Astrocyte (in vitro differentiated cells and primary cell): ENCODE measurements at regions not wholly inside any gene's neighbourhood (a gene's known extent, or its start where the extent isn't known, plus 50 kb on each side); places are given as distances from the start of the nearest gene placed in this dataset.

ENCODE experiments used
- DNase-seq: peaks from one replicate; pipeline ENCODE4 v3.0.0-alpha.2; 2010; ENCODE audit warnings: low read depth
- FAIRE-seq: peaks from 2 replicates; lab custom pipeline; 2011; peaks lifted over from hg19 to GRCh38; lab: Jason Lieb, UNC
- H2AFZ ChIP-seq: 2 replicates; pipeline ENCODE4 v1.6.0; 2012; ENCODE audit warnings: low read depth, low read length, inconsistent platforms
- H3K27ac ChIP-seq: 2 replicates; pipeline ENCODE4 v1.5.1; 2011; ENCODE audit warnings: low read depth, low read length, inconsistent platforms
- H3K27me3 ChIP-seq: 2 replicates; pipeline ENCODE4 v1.6.0; 2011; ENCODE audit warnings: low read length, inconsistent platforms; ENCODE audit not compliant: insufficient read depth
- H3K36me3 ChIP-seq: 2 replicates; pipeline ENCODE4 v1.5.1; 2011; ENCODE audit warnings: low read length, inconsistent platforms; ENCODE audit not compliant: insufficient read depth
- H3K4me1 ChIP-seq: 2 replicates; pipeline ENCODE4 v1.5.1; 2011; ENCODE audit warnings: low read length, inconsistent platforms; ENCODE audit not compliant: insufficient read depth
- H3K4me2 ChIP-seq: 2 replicates; pipeline ENCODE4 v1.6.0; 2012; ENCODE audit warnings: low read length, inconsistent platforms
- H3K4me3 ChIP-seq: 2 replicates; pipeline ENCODE4 v1.5.1; 2011; ENCODE audit warnings: low read depth, mild to moderate bottlenecking, low read length, inconsistent platforms; ENCODE audit not compliant: insufficient read depth
- H3K79me2 ChIP-seq: 2 replicates; pipeline ENCODE4 v1.6.0; 2012; ENCODE audit warnings: mild to moderate bottlenecking, low read length, inconsistent platforms; ENCODE audit not compliant: insufficient read depth
- H3K9ac ChIP-seq: 2 replicates; pipeline ENCODE4 v1.6.0; 2012; ENCODE audit warnings: mild to moderate bottlenecking, low read length, inconsistent platforms
- H3K9me3 ChIP-seq: 2 replicates; pipeline ENCODE4 v1.5.1; 2012; ENCODE audit warnings: low read depth, mild to moderate bottlenecking, low read length, inconsistent platforms; ENCODE audit not compliant: insufficient read depth
- H4K20me1 ChIP-seq: 2 replicates; pipeline ENCODE4 v1.6.0; 2012; ENCODE audit warnings: low read length, inconsistent platforms; ENCODE audit not compliant: insufficient read depth
- H3K27ac Mint-ChIP-seq: one replicate; pipeline ENCODE4 v1.8.0; 2021; ENCODE audit warnings: mild to moderate bottlenecking, mixed read lengths; ENCODE audit not compliant: unreplicated experiment
- H3K27me3 Mint-ChIP-seq: one replicate; pipeline ENCODE4 v1.8.0; 2021; ENCODE audit warnings: low read depth, mixed read lengths; ENCODE audit not compliant: unreplicated experiment
- H3K36me3 Mint-ChIP-seq: one replicate; pipeline ENCODE4 v1.8.0; 2021; ENCODE audit warnings: low read depth, mixed read lengths; ENCODE audit not compliant: unreplicated experiment
- H3K4me1 Mint-ChIP-seq: one replicate; pipeline ENCODE4 v1.8.0; 2021; ENCODE audit warnings: low read depth, mixed read lengths; ENCODE audit not compliant: unreplicated experiment
- H3K4me3 Mint-ChIP-seq: one replicate; pipeline ENCODE4 v1.8.0; 2021; ENCODE audit warnings: mild to moderate bottlenecking, moderate library complexity, mixed read lengths; ENCODE audit not compliant: unreplicated experiment
- H3K9me3 Mint-ChIP-seq: one replicate; pipeline ENCODE4 v1.8.0; 2021; ENCODE audit warnings: mild to moderate bottlenecking, mixed read lengths; ENCODE audit not compliant: unreplicated experiment
- EZH2 ChIP-seq: IDR thresholded peaks from 2 replicates; pipeline ENCODE4 v1.6.1; 2012; ENCODE audit warnings: mild to moderate bottlenecking, low read length, inconsistent platforms; ENCODE audit not compliant: insufficient read depth
- TF ChIP-seq, protein P1 (sequence below): IDR thresholded peaks from 2 replicates; pipeline ENCODE4 v1.5.1; 2011; ENCODE audit warnings: low read depth, mild to moderate bottlenecking, inconsistent platforms, low read length, moderate library complexity; ENCODE audit not compliant: insufficient read depth

DNA sequence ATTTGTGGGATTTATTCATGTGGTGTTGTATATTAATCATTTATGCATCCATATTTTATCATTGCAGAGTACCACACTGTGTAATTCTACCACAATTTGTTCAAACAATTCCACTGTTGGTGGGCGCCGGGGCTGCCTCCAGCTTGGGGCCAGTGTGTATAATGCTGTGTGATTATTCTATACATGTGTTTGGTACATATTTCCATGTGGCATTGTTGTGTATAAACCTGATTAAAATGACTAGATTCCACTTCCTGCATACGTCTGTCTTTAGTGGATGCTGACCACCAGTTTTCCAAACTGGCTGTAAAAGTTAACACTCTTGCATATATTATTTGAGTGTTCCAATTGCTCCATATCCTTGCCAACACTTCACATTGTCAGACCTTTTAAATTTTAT is 1213.8 kb downstream of the TBC1D22A start:
- DNase-seq, result no peak
- Histone ChIP-seq H3K4me2 (no peak overlapping the region), H3K9me3 (no peaks in the 10 kb centered on the region), H3K27ac (no peak overlapping the region), H3K27me3 (no peaks in the 10 kb centered on the region), H4K20me1 (no peaks in the 10 kb centered on the region), H3K79me2 (no peaks in the 10 kb centered on the region), H3K9ac (no peak overlapping the region), H3K4me3 (no peak overlapping the region), H2AFZ (no peak overlapping the region), H3K4me1 (no peaks in the 10 kb centered on the region), H3K36me3 (no peaks in the 10 kb centered on the region)
- no peaks in the 10 kb centered on the region for H3K36me3 Mint-ChIP-seq
- TF ChIP-seq, protein P1, sequence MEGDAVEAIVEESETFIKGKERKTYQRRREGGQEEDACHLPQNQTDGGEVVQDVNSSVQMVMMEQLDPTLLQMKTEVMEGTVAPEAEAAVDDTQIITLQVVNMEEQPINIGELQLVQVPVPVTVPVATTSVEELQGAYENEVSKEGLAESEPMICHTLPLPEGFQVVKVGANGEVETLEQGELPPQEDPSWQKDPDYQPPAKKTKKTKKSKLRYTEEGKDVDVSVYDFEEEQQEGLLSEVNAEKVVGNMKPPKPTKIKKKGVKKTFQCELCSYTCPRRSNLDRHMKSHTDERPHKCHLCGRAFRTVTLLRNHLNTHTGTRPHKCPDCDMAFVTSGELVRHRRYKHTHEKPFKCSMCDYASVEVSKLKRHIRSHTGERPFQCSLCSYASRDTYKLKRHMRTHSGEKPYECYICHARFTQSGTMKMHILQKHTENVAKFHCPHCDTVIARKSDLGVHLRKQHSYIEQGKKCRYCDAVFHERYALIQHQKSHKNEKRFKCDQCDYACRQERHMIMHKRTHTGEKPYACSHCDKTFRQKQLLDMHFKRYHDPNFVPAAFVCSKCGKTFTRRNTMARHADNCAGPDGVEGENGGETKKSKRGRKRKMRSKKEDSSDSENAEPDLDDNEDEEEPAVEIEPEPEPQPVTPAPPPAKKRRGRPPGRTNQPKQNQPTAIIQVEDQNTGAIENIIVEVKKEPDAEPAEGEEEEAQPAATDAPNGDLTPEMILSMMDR, result no peak
- no peak for TF ChIP-seq EZH2
- H3K4me3 Mint-ChIP-seq, result no peak overlapping the region
- no peak overlapping the region for H3K27ac Mint-ChIP-seq
- no peaks in the 10 kb centered on the region for H3K4me1 Mint-ChIP-seq
- H3K27me3 Mint-ChIP-seq, result peaks cover 10% of the 10 kb centered on the region
- H3K9me3 Mint-ChIP-seq, result peaks cover 5% of the 10 kb centered on the region
- no peak for FAIRE-seq

DNA sequence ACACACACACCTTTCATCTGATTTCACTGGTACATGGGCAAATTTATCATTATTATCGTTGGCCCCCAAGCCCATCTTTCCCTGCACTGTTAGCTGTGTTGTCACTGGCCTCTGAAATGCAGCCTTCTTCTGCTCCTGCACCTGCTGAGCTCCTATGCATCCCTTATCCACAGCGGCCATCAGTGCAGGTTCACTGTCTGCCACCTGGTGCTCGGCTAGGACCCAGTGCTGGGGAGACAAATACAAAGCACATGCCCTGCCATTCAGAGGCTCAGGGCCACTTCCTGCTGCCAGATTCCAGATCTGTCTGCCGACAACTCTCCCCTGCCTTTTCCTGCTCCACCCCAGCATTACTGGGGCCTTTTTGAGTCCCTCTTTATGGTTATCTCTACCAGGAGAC is 1205.4 kb downstream of the TBC1D22A start:
- H4K20me1 ChIP-seq, result no peaks in the 10 kb centered on the region
- H3K4me3 Mint-ChIP-seq, result no peak overlapping the region
- H3K27ac Mint-ChIP-seq, result no peak overlapping the region
- peaks cover 17% of the 10 kb centered on the region for H3K9me3 ChIP-seq
- FAIRE-seq (no peak), DNase-seq (no peak)
- H3K27ac ChIP-seq, result no peak overlapping the region
- no peaks in the 10 kb centered on the region for H3K4me1 Mint-ChIP-seq
- H3K79me2 ChIP-seq, result no peaks in the 10 kb centered on the region
- H3K9me3 Mint-ChIP-seq, result peaks cover 4% of the 10 kb centered on the region
- no peaks in the 10 kb centered on the region for H3K36me3 Mint-ChIP-seq
- no peak overlapping the region for H3K4me3 ChIP-seq
- no peak overlapping the region for H3K9ac ChIP-seq
- H3K36me3 ChIP-seq, result no peaks in the 10 kb centered on the region
- no peaks in the 10 kb centered on the region for H3K4me1 ChIP-seq
- no peak overlapping the region for H2AFZ ChIP-seq
- no peaks in the 10 kb centered on the region for H3K27me3 ChIP-seq
- H3K27me3 Mint-ChIP-seq, result peaks cover 32% of the 10 kb centered on the region
- no peak for TF ChIP-seq EZH2
- TF ChIP-seq, protein P1, result no peak
- no peak overlapping the region for H3K4me2 ChIP-seq

DNA sequence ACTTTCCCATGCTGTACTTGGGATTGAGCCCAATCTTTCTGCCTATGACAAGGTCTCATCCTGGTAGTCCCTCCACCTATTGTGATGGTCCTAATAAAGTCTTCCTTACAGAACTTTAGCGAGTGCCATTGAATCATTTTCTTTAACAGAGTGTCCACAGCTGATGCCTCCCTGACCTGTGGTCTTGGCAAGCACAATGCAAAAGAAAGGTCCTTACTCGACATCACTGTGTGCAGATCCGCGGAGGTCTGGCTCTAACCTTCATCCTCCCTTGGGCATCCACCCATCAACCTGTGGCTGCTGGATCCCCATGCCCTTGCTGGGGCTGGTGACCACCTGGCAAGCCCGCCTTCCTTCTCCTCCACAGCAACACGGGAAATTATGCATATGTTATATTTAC is 1203.9 kb downstream of the TBC1D22A start:
- no peak overlapping the region for H3K9ac ChIP-seq
- H3K4me3 ChIP-seq, result no peak overlapping the region
- no peaks in the 10 kb centered on the region for H3K27me3 ChIP-seq
- no peak overlapping the region for H3K4me2 ChIP-seq
- FAIRE-seq, result no peak
- H3K79me2 ChIP-seq, result no peaks in the 10 kb centered on the region
- H3K4me1 ChIP-seq, result no peaks in the 10 kb centered on the region
- no peak overlapping the region for H3K27ac ChIP-seq
- no peak overlapping the region for H3K27ac Mint-ChIP-seq
- DNase-seq, result no peak
- no peak overlapping the region for H3K4me3 Mint-ChIP-seq
- no peaks in the 10 kb centered on the region for H3K4me1 Mint-ChIP-seq
- no peak for TF ChIP-seq EZH2
- TF ChIP-seq, protein P1, result no peak
- peaks cover 29% of the 10 kb centered on the region for H3K27me3 Mint-ChIP-seq
- H3K36me3 Mint-ChIP-seq, result no peaks in the 10 kb centered on the region
- no peaks in the 10 kb centered on the region for H3K36me3 ChIP-seq
- H3K9me3 ChIP-seq, result peaks cover 17% of the 10 kb centered on the region
- peaks cover 4% of the 10 kb centered on the region for H3K9me3 Mint-ChIP-seq
- no peaks in the 10 kb centered on the region for H4K20me1 ChIP-seq
- no peak overlapping the region for H2AFZ ChIP-seq
